HG03103 (cell line): ENCODE measurements at regions not wholly inside any gene's neighbourhood (a gene's known extent, or its start where the extent isn't known, plus 50 kb on each side); places are given as distances from the start of the nearest gene placed in this dataset.
"Not testable (repeated sequence)": the region's sequence is repeated elsewhere in the genome, so short reads cannot be mapped to it uniquely, and the experiment has no call there.

Experiments
- ATAC-seq: cut with Tn5 transposase; IDR thresholded peaks from one replicate; pipeline ENCODE4 v1.9.1; 2021; ENCODE audit warnings: low read depth; ENCODE audit not compliant: unreplicated experiment

- no peak for ATAC-seq
Observed at GRCh38 chr7:69515495-69516212, 82.6 kb upstream of the AUTS2 start.

DNA sequence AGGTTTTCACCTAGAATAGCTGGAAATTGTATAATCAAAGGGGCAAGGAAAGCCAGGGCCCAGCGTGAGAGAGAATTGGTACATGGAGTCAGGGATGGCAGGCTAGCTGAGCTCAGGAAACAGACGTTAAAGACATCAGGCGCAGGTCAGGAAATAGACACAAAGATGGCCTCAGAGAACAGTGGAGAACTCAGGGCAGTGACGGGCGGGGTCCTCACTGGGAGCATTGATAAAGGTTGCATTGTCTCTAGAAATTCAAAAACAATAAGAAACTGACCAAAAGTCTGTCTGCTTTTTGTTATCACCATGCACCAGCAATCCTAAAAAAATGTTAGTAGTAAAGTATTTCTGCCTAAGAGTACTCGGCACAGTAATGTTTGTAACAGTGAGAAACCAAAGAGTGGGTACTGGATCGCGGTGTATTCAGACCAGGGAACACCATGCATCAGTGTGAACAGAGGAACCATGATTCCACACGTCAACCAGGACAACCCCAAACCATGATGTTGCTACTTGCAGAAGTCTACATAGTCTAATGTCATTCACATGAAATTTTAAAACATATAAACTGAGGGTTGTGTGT is 81.9 kb upstream of the AUTS2 start:
- no peak for ATAC-seq

DNA sequence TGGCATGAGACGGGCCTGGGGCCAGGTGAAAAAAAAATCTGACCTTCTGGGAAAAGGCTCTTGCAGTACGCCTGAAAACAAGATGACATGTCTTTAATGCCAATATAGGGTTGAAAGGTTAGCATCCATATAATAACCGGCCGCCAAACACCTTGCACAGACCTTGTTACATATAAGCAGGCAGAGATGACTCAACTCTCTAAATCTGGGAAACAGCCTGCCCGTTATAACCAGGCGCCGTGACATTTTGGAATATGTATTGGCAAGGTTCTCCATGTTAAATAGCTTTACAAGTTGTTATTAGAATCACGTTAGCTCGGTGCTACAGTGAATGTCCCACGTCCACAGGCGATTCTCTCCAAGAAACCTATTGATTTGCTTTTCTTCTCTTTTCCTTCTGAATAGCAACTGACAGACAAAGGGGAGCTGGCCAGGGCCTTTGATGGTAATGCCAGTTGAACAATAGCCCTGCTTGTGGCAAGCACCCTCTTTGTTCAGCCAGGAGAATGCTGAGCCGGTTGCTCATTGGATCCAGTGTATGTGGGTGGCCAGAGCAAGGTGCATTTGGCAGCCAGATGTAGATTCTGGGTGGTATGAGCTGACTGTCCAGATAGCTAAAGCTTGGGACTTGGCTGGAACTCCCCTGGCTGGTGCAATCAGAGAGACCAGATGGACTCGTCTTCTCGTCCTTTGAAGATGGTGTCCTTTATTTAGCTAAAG is 80.1 kb upstream of the AUTS2 start:
- ATAC-seq: no peak

DNA sequence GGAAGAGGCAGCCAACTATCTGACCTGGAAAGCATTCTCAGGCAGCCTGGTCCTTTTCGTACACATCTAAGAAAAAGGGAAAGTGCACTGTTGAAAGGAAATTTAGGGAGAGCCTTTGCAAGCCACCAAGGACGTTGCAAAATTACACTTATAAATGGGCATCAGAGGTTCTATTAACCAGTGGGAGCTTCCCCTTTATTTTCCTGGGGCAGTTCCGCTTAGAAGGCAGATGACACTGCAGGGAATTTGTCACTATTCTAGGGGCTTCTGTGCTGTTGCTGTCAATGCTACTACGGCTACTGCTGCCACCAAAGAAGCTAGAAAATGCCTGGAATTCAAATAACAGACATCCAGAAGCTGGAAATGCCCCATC is 79.6 kb upstream of the AUTS2 start:
- ATAC-seq: no peak

GRCh38 chr7:69526570-69526969 is 71.7 kb upstream of the AUTS2 start:
- no peak for ATAC-seq

DNA sequence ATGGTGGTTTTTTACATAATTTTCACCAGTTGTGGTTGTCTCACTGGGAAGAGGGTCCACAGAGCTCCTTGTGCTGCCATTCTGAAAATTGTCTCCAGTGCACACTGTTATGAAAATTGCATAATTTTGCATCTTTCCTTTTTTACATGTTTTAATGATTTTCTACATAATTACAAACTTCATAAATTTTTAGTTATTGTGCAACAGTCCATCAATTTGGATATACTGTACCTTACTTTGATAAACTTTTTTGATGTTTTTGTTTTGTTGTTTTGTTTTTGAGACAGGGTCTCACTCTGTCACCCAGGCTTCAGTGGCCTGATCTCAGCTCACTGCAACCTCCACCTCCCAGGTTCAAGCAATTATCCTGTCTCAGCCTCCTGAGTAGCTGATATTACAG is 70.6 kb upstream of the AUTS2 start:
- ATAC-seq: no peak

DNA sequence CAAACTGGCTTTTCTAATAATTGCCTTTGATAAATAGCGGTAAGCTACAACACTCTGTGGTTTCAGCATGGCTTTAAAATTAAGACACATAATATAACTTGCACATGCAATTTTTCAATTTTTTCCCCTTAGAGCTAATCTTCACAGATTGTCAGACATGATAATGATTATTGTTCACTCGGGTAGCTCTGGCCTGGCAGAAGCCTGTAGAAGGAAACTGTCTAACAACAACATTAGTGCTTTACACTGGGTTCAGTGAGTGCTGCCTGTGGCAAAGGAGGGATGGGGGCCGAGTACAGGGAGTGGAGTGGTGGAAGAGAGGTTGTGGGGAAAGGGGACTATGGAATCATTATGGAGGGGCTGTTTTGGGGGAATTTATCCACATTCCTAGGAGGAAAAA is 67.2 kb upstream of the AUTS2 start:
- no peak for ATAC-seq

- no peak for ATAC-seq
Observed at GRCh38 chr7:69534461-69535041, 63.7 kb upstream of the AUTS2 start.

DNA sequence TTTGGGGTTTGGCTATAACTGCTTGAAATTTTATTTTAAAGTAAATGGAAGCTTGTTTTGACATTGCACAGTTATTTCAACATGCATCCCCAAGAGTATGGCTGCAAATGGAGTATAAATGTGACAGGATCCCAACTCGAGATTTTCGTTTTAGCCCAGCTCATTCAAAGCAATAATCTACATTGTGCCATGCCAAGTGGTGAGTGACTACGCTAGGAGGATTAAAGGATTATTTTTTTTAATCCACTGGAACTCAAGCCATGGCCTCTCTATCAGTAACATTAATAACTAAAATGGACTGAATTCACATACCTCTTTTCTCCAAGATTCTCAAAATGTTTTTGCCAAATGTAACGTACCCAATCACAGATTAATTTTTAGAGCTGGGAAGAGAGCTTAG is 60.6 kb upstream of the AUTS2 start:
- ATAC-seq: no peak

DNA sequence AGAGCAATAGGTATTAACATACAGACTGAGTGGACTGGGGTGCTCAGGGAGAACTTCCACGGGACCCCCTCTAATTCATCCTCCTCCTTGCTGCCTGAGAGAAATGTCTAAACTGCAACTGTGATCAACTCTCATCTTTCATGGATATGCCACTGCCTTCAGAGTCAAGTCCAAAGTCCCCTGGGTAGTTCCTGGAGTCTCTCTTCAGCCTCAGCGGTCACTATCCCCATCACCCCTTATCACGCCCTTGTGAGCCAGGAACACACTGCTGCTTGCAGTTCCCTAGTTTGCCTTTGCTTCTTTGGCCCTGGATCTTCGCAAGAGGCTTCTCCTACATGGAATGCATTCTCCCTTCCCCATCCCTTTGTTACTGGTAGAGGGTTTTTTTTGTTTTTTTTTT is 58.7 kb upstream of the AUTS2 start:
- no peak for ATAC-seq

- no peak for ATAC-seq
Observed at GRCh38 chr7:69540287-69540686, 58.0 kb upstream of the AUTS2 start.

GRCh38 chr7:69541779-69542432 is 56.4 kb upstream of the AUTS2 start:
- ATAC-seq: not testable (repeated sequence)

- ATAC-seq: no peak
Observed at GRCh38 chr7:69545175-69545574, 53.1 kb upstream of the AUTS2 start.
